Non-pigmented ciliary epithelial cell (primary cell): ENCODE measurements at regions not wholly inside any gene's neighbourhood (a gene's known extent, or its start where the extent isn't known, plus 50 kb on each side); places are given as distances from the start of the nearest gene placed in this dataset.

ENCODE experiments used
- DNase-seq: peaks from one replicate; pipeline ENCODE4 v3.0.0-alpha.2; 2010; ENCODE audit warnings: low read depth

- DNase-seq = no peak
Measured at GRCh38 chr6:145400508-145400907, 334.8 kb downstream of the EPM2A start.

- DNase-seq = no peak
Measured at GRCh38 chr6:145405006-145405551, 330.2 kb downstream of the EPM2A start.

GRCh38 chr6:145406783-145407182 is 328.5 kb downstream of the EPM2A start:
- DNase-seq = no peak

- no peak for DNase-seq
Measured at GRCh38 chr6:145415616-145416015, 319.7 kb downstream of the EPM2A start.

GRCh38 chr6:145420599-145420998 is 314.7 kb downstream of the EPM2A start:
- no peak for DNase-seq

- DNase-seq = no peak
Measured at GRCh38 chr6:145423936-145424335, 311.4 kb downstream of the EPM2A start.

- no peak for DNase-seq
Measured at GRCh38 chr6:145427232-145427631, 308.1 kb downstream of the EPM2A start.

- DNase-seq = no peak
Measured at GRCh38 chr6:145428706-145429105, 306.6 kb downstream of the EPM2A start.

GRCh38 chr6:145442110-145442509 is 293.2 kb downstream of the EPM2A start:
- DNase-seq = no peak

- DNase-seq = no peak
Measured at GRCh38 chr6:145445674-145446073, 289.6 kb downstream of the EPM2A start.

GRCh38 chr6:145451029-145451428 is 284.3 kb downstream of the EPM2A start:
- no peak for DNase-seq

GRCh38 chr6:145453376-145453775 is 281.9 kb downstream of the EPM2A start:
- no peak for DNase-seq

GRCh38 chr6:145454006-145454405 is 281.3 kb downstream of the EPM2A start:
- no peak for DNase-seq

GRCh38 chr6:145457556-145457955 is 277.8 kb downstream of the EPM2A start:
- no peak for DNase-seq

GRCh38 chr6:145468534-145468933 is 266.8 kb downstream of the EPM2A start:
- no peak for DNase-seq

GRCh38 chr6:145469021-145469420 is 266.3 kb downstream of the EPM2A start:
- DNase-seq = no peak

GRCh38 chr6:145475794-145476396 is 259.4 kb downstream of the EPM2A start:
- no peak for DNase-seq

GRCh38 chr6:145480024-145480423 is 255.3 kb downstream of the EPM2A start:
- DNase-seq = no peak

- DNase-seq = peak; percentile 26
Measured at GRCh38 chr6:145483191-145483996, 251.9 kb downstream of the EPM2A start.

GRCh38 chr6:145485288-145485687 is 250.0 kb downstream of the EPM2A start:
- DNase-seq = no peak

GRCh38 chr6:145486306-145486705 is 249.0 kb downstream of the EPM2A start:
- no peak for DNase-seq

GRCh38 chr6:145489583-145489982 is 245.7 kb downstream of the EPM2A start:
- no peak for DNase-seq

- no peak for DNase-seq
Measured at GRCh38 chr6:145490068-145490467, 245.3 kb downstream of the EPM2A start.
